OCI-LY1 (cell line): ENCODE measurements at regions not wholly inside any gene's neighbourhood (a gene's known extent, or its start where the extent isn't known, plus 50 kb on each side); places are given as distances from the start of the nearest gene placed in this dataset.

ENCODE experiments used
- CTCF ChIP-seq: fragments of 200-600 bp; sonication (generic), shearing (Covaris generic); IDR thresholded peaks from 2 replicates; pipeline ENCODE4 v1.5.1; 2017; ENCODE audit warnings: mild to moderate bottlenecking, antibody characterized with exemption, low read length, moderate library complexity, mixed read lengths
- EZH2 ChIP-seq: fragments of 200-600 bp; sonication (generic), shearing (Covaris generic); IDR thresholded peaks from 2 replicates; pipeline ENCODE4 v1.8.0; 2017; ENCODE audit warnings: borderline replicate concordance, mixed run types, mild to moderate bottlenecking, antibody characterized with exemption, low read length, moderate library complexity, mixed read lengths

GRCh38 chr1:191851799-191852595 is 306.3 kb upstream of the RGS18 start:
- TF ChIP-seq CTCF (no peak), EZH2 (no peak)
